ENCODE measurements at regions not wholly inside any gene's neighbourhood (a gene's known extent, or its start where the extent isn't known, plus 50 kb on each side); places are given as distances from the start of the nearest gene placed in this dataset.

- H3K4me3 ChIP-seq (ENCODE audit: low read depth, low read length), result no peak overlapping the region
- no peak for TF ChIP-seq CTCF (IDR thresholded peaks at IDR 0.05; ENCODE audit: borderline replicate concordance, insufficient read depth, low read depth, low read length)
Measured at GRCh38 chr17:34706029-34706428, 126.6 kb downstream of the TMEM132E start.

- no peak for TF ChIP-seq CTCF (IDR thresholded peaks at IDR 0.05; ENCODE audit: borderline replicate concordance, insufficient read depth, low read depth, low read length)
- no peak overlapping the region for H3K4me3 ChIP-seq (ENCODE audit: low read depth, low read length)
Measured at GRCh38 chr17:34703533-34703932, 124.2 kb downstream of the TMEM132E start.

GRCh38 chr17:34699181-34699580, 119.8 kb downstream of the TMEM132E start:
- TF ChIP-seq CTCF (IDR thresholded peaks at IDR 0.05; ENCODE audit: borderline replicate concordance, insufficient read depth, low read depth, low read length), result no peak

GRCh38 chr17:34692920-34693319, 113.5 kb downstream of the TMEM132E start:
- TF ChIP-seq CTCF (IDR thresholded peaks at IDR 0.05; ENCODE audit: borderline replicate concordance, insufficient read depth, low read depth, low read length), result no peak
- H3K4me3 ChIP-seq (ENCODE audit: low read depth, low read length), result no peak overlapping the region

More at GRCh38 chr17:34699181-34699580, 119.8 kb downstream of the TMEM132E start:
- H3K4me3 ChIP-seq (ENCODE audit: low read depth, low read length), result no peak overlapping the region

Measured in GM12875 (cell line).